Choroid plexus epithelial cell (primary cell): ENCODE measurements at regions not wholly inside any gene's neighbourhood (a gene's known extent, or its start where the extent isn't known, plus 50 kb on each side); places are given as distances from the start of the nearest gene placed in this dataset.

ENCODE experiments used
- DNase-seq: peaks from one replicate; pipeline ENCODE4 v3.0.0-alpha.2; 2010; ENCODE audit warnings: low read depth
- H3K4me3 ChIP-seq: 2 replicates; pipeline ENCODE4 v1.5.1; 2011; ENCODE audit warnings: low read depth, mild to moderate bottlenecking, control low read depth, low read length, moderate library complexity
- CTCF ChIP-seq: conservative IDR thresholded peaks from 2 replicates; pipeline ENCODE4 v1.5.1; 2011; ENCODE audit warnings: low read depth, mild to moderate bottlenecking, control low read depth, inconsistent platforms, low read length, moderate library complexity

- no peak for TF ChIP-seq CTCF
- no peak for DNase-seq
- no peak overlapping the region for H3K4me3 ChIP-seq
Observed at GRCh38 chr1:235021815-235022214, 106.8 kb downstream of the TOMM20 start.

DNA sequence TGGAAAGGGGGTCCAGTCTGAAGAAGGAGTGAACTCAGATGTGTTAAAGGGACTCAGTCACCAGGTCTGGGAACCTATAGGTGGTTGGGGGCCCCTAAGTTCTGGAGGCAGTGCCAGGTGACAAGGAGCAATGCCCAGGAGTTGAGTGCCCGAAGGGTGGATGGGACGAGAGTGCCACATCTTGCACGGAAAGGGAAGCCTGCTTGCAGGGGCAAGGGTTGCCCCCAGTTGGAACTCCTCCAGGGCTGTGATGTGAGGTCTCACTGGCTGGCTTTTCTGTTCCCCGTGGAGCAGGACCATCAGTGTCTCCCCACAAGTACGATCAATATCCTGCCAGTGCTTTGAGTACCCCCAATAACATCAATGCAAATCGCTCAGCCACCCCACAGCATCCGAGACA lies 107.3 kb downstream of the TOMM20 start:
- DNase-seq, result no peak
- TF ChIP-seq CTCF, result no peak
- H3K4me3 ChIP-seq, result no peak overlapping the region

DNA sequence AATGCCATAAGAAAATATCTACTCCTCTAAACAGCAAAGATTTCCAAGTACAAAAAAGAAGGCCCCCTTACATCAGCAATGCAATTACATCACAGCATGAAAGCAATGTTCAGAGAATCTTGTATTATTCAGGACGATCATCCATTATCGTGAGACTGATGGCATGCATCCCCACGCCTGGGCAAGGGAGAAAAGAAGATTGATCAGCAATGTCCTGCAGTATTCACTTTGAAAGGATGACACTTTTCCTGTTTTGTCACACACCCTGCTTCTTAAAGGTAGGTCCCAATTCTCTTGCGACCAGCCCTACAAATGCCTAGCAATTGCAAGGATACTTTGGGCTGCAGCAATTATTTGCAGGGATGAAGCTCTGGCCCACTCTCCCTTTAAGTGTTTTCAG lies 108.7 kb downstream of the TOMM20 start:
- no peak overlapping the region for H3K4me3 ChIP-seq
- no peak for TF ChIP-seq CTCF
- no peak for DNase-seq

GRCh38 chr1:235019471-235019870 lies 109.2 kb downstream of the TOMM20 start:
- H3K4me3 ChIP-seq, result no peak overlapping the region
- no peak for DNase-seq
- no peak for TF ChIP-seq CTCF

- TF ChIP-seq CTCF, result no peak
- H3K4me3 ChIP-seq, result no peak overlapping the region
- DNase-seq, result no peak
Observed at GRCh38 chr1:235018720-235019444, 109.8 kb downstream of the TOMM20 start.

GRCh38 chr1:235018161-235018560 lies 110.5 kb downstream of the TOMM20 start:
- DNase-seq, result peak; percentile 94
- H3K4me3 ChIP-seq, result no peak overlapping the region
- no peak for TF ChIP-seq CTCF

- peak; percentile 21 for DNase-seq
- no peak for TF ChIP-seq CTCF
Observed at GRCh38 chr1:235017719-235018118, 110.9 kb downstream of the TOMM20 start.

More at GRCh38 chr1:235017719-235018118, 110.9 kb downstream of the TOMM20 start:
- H3K4me3 ChIP-seq, result no peak overlapping the region
